Sciatic nerve (tissue), 2 donors: ENCODE measurements at regions not wholly inside any gene's neighbourhood (a gene's known extent, or its start where the extent isn't known, plus 50 kb on each side); places are given as distances from the start of the nearest gene placed in this dataset.
A peak's percentile ranks its signal among the peaks of the same experiment; 100 is the strongest.

Source experiments
- ATAC-seq: fragments of 200-7000 bp; cut with Tn5 transposase; one replicate; pipeline ENCODE4 v1.9.1; 2020; ENCODE audit warnings: mild to moderate bottlenecking, moderate library complexity
- DNase-seq: peaks from one replicate; pipeline ENCODE4 v3.0.0-alpha.2; 2020; ENCODE audit warnings: low spot score
- intact Hi-C: fragments of 100-400 bp; cut with DNase I; formaldehyde crosslinking; loops from one replicate; pipeline ENCODE4 v1.14.2; 2022
- donor health status: DM: no; HTN: no; CAD: no.
- donor health status: DM: no; HTN: no; CAD: no.

DNA sequence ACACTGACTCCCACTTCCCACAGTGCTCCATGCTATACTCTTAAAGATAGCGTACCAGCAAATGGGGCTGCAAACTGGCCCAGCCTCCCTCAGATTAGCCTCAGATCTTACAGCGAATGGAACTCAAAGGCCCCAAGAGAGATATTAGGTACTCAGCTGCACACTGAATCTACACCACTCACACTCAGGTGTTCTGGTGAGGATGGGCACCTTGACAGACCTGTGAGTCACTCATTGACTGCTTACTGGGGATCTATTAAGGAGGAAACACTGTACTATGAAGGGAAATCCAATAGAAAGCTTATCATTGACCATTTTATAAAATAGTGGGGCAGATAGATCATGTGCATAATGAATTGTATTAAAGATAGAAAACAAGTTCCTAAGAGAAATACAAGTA, 164.3 kb upstream of the ATP1B1 start:
- intact Hi-C loops, result no loop called here
- ATAC-seq (no peak), DNase-seq (no peak)

DNA sequence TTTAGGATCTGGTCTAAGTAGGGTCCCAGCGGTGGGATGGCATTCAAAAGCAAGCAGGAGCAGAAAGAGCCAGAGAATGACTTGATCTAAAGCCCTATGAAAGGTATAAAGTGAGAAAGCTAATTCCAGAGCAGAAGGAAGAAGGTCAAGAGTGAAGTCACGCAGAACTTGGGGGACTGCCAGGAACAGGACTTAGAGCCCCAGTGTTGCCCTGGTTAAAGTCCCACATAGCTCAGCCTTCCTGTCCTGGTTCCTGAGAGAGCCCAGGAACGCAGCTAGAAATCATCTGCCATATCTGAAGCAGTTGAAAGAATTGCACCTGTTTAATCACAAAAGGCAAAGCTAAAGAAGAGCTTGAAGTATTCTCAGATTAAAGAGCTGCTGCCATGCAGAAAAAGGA, 160.6 kb upstream of the ATP1B1 start:
- ATAC-seq (peak; percentile 32), DNase-seq (peak; percentile 62)
- intact Hi-C loops, result no loop called here

DNA sequence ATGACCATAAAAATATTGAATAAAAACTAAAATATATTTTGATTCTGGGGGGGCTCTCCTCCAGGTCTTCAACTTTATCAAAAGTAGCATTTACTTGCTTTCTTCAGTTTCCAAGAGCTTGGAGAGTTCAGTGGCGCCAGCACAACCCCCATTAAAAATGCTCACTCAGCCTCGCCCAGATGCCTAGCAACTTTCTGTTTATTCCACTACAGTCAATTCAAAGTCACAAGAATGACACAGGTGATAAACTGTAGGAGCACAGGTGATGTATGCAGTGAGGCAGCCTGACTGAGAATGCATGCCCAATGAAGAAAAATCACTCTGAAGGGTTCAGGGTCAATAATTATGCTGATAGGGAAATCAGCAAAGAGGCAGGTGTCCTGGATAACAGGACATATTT, 159.4 kb upstream of the ATP1B1 start:
- intact Hi-C loops, result no loop called here
- DNase-seq (no peak), ATAC-seq (no peak)

DNA sequence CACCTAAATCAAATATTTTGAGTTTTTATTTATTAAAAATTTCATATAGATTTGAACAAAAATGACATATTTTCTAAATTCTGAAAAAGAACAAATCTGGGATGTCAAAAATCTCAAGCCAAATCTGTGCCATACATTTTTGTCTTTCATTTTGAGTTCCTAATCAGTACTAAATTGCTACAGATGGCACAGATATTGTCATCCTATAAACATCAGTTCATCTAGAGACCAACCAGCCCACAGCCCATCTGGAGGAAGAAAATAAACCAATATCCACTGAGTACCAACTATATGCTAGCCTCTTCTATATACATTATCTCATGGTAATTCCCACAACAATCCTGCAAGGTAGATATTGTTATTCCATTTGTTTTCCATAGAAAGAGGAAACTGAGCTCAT, 156.8 kb upstream of the ATP1B1 start:
- no peak for ATAC-seq
- intact Hi-C loops, result no loop called here

DNA sequence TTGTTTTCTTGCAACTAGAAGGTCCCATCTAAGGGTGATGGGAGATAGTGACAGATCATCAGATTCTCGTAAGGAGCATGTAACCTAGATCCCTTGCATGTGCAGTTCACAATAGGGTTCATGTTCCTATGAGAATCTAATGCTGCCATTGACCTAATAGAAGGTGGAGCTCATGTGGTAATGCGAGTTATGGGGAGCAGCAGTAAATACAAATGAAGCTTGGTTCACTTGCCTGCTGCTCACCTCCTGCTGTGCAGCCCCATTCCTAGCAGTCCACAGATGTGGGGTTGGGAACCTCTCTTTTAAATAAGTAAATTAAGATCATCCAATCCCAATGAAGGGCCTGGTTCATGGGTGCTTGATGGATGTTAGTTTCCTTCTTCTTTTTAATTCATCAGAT, 148.7 kb upstream of the ATP1B1 start:
- no peak for DNase-seq
- ATAC-seq, result no peak
- intact Hi-C loops, result no loop called here

More for the DNA sequence above, 156.8 kb upstream of the ATP1B1 start:
- DNase-seq, result no peak

DNA sequence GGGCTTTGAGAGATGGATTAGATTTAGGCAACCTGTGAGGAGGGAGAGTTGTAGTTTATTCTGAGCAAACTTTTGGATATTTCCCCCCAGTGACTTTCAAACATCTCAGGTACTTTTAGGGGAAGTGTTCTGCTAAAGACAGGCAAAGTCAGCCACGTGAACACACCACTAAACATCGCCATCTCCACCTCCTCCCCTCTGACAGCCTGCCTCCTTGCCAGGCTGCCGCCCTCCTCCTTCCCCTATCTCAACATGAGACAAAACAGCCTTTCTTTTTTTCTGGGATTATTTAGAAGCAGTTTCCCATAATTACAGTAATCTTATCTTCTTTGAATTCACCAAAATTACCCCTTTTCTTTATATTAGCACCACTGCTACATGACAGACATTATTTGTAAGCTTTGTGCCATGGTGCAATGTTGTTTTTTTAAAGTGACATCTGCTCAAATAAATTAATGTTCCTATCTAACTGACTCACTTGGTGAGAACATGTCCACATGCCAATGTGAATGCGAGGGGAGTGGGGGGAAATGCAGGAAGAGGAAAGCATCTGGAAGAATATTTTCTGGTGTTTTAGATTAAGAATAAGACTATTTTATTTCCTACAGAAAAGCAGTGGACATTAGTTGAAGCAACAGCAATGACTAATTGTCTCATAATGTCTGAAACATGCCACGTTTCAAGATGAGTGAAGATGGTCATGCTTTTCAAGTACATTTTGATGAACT, 147.8 kb upstream of the ATP1B1 start:
- DNase-seq (no peak), ATAC-seq (no peak)
- intact Hi-C loops, result no loop called here

DNA sequence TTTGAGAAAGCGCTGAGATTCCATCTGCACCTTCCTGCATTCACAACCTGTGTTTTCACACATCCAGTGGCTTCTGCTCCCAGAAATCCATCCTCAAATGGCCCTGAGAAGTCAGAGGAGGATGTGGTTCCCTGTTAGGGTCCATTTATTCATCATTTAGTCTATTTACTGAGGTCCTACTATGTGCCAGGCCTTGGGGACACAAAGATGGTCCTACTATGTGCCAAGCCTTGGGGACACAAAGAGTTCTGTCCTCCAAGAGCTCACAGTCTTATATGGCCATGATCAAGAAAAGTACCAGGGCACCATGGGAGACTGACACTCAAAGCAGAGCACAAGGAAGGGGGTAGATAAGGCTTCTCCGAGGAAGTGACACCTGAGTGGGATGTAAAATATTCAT, 147.1 kb upstream of the ATP1B1 start:
- DNase-seq (no peak), ATAC-seq (no peak)
- intact Hi-C loops, result no loop called here

DNA sequence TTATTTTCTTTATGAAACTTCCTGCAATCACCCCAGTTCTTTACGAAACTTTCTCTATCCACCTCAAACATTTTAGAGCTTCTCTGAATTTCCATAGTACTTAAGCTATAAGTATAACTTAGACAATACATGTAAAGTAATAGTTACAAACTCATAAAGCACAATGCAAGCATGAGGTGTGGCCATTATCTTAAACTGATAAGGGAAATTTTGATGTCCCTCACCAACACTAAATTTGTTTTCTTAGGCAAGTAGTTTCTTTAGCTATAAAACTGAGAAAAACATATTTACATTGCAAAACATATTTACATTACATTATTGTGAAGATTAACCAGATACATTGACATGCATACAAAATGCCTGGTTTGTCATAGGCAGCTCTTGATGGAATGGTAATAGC, 146.4 kb upstream of the ATP1B1 start:
- intact Hi-C loops, result no loop called here
- no peak for ATAC-seq
- DNase-seq, result no peak

DNA sequence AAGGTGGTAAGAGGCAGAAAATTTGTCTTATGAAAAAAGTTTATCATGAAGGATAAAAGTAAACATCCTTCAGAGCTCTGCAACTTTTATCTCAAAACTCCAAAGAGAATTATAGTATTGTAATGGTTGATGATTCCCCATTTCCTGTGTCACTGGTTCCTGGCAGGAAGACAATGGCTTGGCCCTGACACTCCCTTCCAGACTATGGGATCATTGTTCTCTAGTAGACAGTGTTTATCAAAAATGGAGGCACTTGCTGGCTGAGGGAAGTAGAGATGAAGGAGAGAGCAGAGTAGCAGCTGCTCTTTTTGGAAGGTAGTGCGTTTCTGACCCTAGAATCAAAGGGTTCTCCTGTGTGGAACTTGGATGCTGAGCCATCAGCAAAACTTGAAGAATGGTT, 145.9 kb upstream of the ATP1B1 start:
- no peak for DNase-seq
- intact Hi-C loops, result no loop called here
- no peak for ATAC-seq

DNA sequence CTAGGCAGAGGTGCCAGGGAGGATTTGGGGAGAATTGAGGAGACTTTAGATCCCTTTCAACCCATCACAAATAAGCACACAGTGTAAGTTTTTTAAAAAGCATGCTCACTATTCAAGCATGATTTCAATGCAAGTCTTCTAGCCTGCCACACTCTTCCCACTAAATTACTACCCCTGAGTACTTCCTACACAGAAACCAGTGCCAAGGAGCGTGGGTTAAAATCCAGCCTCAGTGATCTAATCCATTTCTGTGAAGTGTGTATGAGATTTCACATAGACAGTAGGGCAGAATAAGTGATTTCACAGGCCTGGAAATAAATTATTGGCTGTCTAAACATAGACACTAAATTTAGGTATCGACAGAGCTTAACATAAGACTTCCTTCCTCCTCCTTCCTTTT, 142.9 kb upstream of the ATP1B1 start:
- DNase-seq, result no peak
- intact Hi-C loops, result no loop called here
- ATAC-seq, result no peak

DNA sequence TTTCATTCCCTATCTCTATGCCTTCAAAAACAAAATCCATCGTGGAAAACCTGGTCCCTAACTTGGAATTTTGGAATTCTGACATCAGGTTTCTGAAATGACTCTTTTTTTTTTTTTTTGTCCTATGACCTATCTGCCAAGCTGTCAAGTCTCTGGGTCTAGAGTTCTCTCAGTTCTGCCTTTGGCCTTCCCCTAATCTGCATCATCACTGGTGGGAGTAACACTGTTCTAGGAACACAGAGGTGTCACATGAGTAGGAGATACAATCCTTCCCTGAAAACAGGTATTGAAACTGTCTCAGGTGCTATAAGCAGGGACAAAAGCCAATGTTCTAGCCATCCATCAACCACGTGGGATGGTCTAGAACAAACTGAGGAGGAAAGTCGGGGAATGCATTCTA, 142.0 kb upstream of the ATP1B1 start:
- ATAC-seq (no peak), DNase-seq (no peak)

DNA sequence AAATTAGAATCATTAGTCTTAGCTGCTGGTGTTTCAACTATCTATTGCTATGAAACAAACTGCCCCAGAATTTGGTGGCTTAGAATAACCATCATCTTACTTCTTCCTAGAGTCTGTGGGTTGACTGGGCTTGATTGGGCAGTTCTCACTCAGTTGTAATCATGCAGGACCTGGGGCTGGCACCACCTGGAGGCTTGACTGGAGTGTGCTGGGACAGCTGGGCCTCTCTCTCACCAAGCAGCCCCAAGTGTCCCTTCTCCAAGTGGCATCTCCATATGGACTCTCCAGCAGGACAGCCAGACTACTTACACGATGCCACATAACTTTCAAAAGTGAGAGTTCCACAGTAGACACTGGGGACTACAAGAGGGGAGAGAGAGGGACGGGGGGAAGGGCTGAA, 140.3 kb upstream of the ATP1B1 start:
- DNase-seq, result no peak
- intact Hi-C loops, result no loop called here
- no peak for ATAC-seq

More for the DNA sequence above, 142.0 kb upstream of the ATP1B1 start:
- intact Hi-C loops, result no loop called here

DNA sequence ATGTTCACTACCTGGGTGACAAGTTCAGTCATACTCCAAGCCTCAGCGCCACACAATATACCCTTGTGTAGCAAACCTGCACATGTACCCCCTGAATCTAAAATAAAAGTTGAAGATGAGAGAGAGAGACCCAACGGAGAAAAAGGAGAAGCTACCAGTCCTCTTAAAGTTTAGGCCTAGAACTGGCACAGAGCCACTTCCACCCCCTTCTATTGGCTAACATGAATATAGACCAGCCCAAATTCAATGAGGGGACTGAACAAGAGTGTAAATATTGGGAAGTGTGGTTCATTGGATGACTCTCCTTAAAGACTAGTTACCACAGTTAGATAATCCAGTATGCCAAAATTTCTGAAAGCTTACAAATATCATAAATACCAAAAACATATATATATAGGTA, 139.9 kb upstream of the ATP1B1 start:
- no peak for ATAC-seq

DNA sequence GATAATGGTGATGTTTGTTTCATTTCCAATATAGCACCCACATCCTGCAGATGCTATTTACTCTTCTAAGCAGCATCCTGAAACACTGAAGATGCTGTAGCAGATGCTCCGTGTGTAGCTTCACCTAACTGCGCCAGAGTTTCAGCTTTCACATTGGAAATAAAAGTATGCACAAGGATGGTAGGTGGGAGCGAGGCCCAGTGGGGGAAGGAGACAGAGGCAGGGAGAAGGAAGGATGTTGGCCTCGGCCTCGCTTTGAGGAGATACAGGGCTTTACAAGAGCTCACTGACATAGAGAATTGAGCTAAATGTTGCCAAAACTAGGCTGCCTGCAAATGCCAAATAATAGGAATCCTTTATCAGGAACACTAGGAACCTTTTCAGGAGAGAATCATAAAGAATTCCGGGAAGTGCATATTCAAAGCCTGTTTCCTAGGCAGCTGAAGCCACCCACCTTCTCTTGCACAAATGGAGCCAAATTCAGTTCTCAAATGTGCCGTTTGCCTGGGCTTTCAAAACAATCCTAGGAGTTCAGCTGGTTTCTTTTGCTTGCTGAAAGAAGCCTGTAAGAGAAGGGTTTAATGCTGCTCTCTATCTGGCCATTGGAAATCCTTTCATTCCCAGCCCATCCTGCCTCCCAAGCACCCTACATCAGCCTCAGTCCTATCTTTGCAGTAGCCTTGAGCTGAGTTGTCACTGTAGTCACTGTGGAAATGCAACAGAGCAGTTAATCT, 135.4 kb upstream of the ATP1B1 start:
- intact Hi-C loops, result no loop called here
- DNase-seq (no peak), ATAC-seq (no peak)

More for the DNA sequence above, 139.9 kb upstream of the ATP1B1 start:
- no peak for DNase-seq
- intact Hi-C loops, result no loop called here

DNA sequence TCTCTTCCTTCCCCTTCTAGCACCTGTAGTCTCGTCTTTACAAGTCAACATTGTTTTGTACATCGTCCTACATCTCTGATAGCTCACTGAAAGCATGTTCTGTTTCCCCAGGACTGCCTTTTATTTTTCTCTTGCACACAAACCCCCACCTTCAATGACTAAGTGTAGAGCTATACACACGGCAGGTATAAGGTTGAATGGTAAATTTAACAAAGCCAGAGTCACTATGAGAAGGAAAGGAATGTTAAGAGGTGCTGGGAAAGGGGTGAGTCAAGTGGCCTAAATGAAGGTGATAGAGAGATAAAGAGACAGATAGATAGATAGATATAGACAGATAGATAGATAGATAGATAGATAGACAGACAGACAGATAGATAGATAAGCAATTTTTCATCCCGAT, 134.3 kb upstream of the ATP1B1 start:
- DNase-seq, result no peak
- ATAC-seq, result no peak
- intact Hi-C loops, result no loop called here

DNA sequence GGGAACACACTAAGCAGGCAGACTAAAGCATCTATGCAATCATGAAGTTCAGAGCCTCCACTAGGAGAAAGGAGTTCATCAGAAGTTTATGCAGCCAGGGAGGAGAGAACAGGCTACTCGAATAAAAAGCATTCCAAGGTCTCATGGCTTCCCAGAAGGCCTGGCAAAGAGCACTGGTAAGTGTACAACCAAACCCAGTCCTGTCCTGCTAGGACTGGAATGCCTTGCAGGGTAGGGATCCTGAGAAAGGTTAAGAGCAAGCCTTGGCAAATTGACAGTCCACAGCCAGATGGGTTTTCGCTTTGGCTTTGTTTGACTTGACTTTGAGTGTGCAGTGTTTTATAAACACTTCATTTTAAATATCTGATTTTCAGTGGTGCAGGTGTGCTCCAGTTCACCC, 133.6 kb upstream of the ATP1B1 start:
- no peak for DNase-seq
- peak; percentile 67 for ATAC-seq
- intact Hi-C loops, result no loop called here

DNA sequence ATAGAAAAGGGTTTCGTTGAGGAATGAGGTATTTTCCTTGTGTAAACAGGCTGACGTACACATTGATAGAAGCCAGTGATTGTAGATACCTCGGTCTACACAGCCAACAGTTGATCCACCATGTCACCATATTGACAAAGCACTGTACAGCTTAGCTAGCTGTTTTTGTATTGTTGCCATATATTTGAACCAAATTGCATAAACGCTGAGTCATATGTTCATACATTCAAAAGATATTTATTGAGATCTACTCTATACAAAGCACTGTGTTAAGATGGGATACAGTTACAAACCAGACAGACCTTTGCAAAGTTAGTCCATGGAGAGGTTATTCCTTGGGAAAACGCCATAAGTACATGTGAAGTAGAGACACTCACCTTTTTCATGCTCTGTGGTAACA, 132.4 kb upstream of the ATP1B1 start:
- DNase-seq (no peak), ATAC-seq (no peak)
- intact Hi-C loops, result no loop called here

DNA sequence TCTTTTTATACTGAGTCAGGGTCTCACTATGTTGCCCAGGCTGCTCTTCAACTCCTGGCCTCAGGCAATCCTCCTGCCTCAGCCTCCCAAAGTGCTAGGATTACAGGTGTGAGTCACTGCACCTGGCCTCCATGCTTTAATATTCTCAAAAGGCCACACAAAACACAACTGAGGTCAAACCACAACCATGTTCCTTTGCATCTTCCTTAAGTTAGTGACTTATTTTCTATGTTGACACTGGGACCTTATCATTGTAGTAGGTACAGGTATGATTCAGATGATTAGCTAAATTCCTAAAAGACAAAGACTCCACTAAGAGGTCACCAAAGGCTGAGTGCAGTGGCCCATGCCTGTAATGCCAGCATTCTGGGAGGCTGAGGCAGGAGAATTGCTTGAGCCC, 131.9 kb upstream of the ATP1B1 start:
- ATAC-seq (no peak), DNase-seq (no peak)
- intact Hi-C loops, result no loop called here

DNA sequence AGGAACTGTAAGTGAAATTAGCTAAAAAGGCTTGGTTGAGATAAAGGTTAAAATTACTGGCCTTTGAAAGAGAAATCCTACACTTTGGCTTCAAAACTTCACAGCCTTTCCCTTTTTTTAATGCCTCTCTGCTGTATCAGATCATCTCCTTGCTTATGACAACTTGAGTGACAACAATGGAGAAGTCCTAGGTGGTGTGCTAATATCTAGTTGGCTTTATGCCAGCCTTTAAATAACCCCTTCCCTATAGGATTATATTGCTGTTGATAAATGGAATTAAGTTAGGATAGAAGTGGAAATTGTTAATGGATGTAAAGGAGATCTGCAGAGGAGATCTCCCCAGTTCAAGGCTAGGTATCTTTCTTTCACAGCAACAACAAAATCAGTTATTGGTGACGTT, 130.2 kb upstream of the ATP1B1 start:
- ATAC-seq (no peak), DNase-seq (no peak)
- intact Hi-C loops, result no loop called here

DNA sequence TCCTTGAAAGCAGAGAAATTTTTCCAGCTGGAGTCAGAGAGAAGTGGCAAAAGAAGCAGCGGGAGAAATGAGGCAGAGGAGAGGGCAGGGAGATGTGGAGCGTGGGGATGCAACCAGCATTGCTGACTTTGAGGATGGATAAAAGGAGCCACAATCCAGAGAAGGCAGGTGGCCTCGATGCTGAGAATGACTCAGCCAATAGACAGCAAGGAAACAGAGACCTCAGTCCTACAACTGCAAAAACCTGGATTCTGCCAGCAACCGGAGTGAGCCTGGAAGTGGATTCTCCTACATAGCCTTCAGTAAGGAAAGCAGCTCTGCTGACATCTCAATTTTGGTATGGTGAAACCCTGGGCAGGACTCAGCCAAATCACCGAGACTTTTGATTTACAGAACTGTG, 128.9 kb upstream of the ATP1B1 start:
- no peak for ATAC-seq
- intact Hi-C loops, result no loop called here
- DNase-seq, result no peak

DNA sequence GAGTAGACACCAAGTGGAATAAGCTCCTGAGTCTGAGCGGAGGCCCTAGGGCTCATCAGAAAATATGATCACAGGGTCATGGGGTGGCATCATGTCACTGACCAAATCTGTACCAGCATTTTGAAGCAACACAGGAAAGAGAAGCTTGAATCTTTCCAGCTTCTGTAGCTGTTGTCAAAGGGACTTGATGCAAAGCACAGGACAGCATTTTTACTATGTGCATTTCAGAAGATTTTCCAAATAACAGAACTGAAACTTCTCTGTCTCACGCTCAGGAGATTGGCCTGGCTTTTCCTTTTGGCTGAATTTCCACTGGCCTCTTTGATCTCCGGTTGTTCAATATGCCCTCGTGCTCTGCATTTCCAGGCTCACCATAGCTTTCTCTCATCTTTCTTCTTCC, 127.2 kb upstream of the ATP1B1 start:
- ATAC-seq, result peak; percentile 56

More for the DNA sequence above, 127.2 kb upstream of the ATP1B1 start:
- intact Hi-C loops, result no loop called here
- DNase-seq, result no peak
